HG03196 (cell line): ENCODE measurements at regions not wholly inside any gene's neighbourhood (a gene's known extent, or its start where the extent isn't known, plus 50 kb on each side); places are given as distances from the start of the nearest gene placed in this dataset.
"Not testable (repeated sequence)": the region's sequence is repeated elsewhere in the genome, so short reads cannot be mapped to it uniquely, and the experiment has no call there.

Experiments used
- ATAC-seq: cut with Tn5 transposase; IDR thresholded peaks from one replicate; pipeline ENCODE4 v1.9.1; 2021; ENCODE audit not compliant: unreplicated experiment

DNA sequence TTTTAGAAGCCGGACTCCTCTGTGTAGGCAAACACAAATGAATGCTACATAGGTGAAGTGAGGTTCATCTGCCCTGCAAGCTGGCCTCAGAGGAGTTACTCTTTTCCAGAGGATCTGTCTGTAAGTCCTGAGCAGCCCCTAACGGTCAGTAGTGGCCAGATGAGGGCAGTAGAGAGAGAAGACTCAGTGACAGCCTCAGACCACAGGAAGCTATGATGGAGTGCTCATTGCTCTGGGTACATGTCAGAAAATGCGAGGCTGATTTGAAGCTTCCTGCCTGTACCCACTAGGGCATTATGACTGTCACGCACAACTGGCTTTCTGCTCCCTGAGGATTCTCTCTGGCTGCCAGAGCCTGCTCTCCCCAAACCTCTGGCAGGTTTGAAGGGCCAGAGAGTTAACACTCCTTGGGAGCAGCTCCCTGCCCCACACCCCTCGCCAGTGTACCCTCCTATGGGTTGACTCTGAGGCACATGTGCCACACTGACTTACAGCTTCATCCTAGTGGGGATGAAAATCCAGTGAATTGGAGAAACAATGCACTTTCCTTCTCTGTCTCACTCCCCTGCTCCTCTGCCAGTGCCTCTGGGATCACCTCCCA, 141.5 kb downstream of the GABRG2 start:
- ATAC-seq = peak; percentile 91

DNA sequence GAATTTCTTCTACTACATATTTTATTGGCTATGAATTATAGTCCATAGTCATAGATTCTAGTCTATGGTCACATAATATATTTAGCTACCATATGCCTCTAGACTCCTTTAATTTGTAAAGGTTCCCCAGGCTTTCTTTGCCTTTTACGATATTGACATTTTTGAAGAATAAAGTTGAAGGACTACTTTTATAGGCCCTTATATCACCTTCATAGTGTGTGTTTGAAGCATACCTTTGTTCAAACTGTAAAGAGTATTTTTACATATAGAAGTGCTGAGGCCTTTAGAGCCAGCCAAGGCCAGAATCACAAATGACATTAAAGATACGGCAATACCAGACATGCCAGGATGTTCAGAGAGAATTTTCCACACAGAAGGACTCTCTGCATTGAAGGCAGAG, 147.0 kb downstream of the GABRG2 start:
- ATAC-seq = no peak

- ATAC-seq = no peak
These were observed 149.5 kb downstream of the GABRG2 start for GRCh38 chr5:162217037-162217436.

DNA sequence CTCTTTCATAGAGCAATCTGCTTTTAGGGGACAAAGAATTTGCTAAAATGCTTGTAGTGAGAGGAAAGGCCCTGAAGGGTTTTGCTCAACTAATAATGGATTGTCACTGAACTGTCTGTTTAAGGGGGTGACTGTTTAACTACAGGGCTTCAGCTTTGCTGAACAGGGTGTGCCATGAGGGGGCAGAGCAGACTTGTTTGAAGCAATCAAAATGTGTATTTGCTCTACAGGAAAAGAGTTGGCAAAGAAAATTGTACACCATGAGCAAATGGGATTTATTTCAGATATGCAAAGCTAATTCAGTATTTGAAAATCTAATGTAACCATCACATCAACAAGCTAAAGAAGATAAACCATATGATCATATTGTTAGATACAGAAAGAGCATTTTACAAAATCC, 154.3 kb downstream of the GABRG2 start:
- no peak for ATAC-seq

DNA sequence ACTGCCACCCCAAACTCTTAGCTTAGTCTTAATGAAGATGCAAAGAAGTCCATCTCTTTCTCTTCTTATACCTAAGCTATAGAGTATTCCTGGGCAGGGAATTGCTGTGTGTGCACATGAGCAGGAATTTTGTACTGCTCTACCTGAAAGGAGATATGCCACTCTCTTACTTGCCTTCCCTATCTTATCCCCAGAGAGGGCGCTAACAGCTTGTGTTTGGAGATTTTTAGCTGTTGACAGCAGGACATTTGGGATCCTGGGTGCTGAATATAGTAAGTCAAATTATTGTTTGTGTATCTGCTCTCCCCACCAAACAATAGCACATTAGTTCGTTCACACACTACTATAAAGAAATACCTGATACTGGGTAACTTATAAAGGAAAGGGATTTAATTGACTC, 159.5 kb downstream of the GABRG2 start:
- ATAC-seq = no peak

- ATAC-seq = no peak
These were observed 162.8 kb downstream of the GABRG2 start for GRCh38 chr5:162230348-162230747.

GRCh38 chr5:162231522-162231921, 163.9 kb downstream of the GABRG2 start:
- no peak for ATAC-seq

DNA sequence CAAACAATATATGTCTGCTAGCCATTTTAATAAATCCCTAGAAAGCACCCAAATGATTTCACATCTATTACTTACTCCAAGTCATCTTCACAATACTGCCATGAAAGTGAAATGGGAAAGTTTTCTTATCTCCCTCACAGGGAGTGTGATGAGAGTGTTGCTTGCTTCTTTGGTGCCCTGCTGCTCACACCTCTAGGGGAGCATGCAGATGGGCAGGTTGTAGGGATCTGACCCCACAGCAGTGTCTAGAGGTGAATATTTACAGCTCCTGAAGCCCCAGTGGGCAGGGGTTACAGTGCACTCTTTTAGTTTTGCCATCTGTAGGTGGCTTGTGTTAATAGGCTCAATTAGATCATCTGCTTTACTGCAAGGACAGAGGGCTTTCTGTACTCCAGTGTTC, 173.2 kb downstream of the GABRG2 start:
- ATAC-seq = no peak

GRCh38 chr5:162242416-162242815, 174.8 kb downstream of the GABRG2 start:
- ATAC-seq = no peak

GRCh38 chr5:162243651-162244050, 176.1 kb downstream of the GABRG2 start:
- no peak for ATAC-seq

DNA sequence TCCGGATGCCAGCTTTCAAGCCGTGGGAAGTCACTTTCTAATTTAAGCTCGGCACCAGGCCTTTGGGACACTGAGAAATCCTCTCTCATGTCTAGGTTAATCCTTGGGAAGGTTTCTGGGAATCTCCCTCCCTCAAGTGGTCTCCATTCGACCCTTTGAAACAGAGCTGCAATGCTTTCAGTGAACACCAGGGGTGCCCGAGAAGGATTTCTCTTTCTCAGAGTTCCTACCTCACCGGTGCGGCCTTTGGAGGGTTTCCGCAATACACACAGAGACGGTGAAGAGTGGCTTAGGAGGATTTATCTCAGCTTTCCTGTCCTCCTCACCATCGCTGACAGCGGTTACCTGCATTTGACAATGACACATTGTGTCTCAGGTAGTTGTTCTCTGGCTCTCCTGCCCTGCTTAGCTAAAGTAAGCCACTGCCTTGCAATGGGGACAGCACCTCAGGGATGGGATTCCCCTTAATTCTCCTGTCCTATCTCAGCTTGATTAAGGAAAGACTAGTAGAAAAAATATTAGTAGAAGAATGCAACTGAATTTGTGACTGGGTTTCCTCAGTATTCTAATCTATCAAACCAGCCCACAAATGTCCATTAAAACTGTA, 180.6 kb downstream of the GABRG2 start:
- no peak for ATAC-seq

DNA sequence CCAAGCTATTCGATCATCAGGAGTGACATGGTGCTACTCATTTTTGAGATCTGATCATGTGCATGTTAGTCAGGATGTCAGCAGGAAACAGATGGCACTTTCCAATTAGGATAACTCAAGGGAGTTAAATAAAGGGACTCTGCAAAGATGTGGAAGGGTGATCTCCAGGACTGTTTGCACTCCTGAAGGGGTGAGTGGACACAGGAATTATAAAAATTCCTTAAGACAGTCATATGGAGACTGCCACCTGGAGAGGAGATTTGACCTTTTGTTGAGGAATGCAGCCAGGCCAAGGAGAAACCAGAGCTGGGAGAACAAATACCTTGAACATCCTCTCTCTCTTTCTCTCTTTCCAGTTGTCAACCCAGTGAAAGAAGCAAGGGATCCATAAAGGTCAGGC, 189.1 kb downstream of the GABRG2 start:
- no peak for ATAC-seq

- peak; percentile 45 for ATAC-seq
These were observed 201.3 kb downstream of the GABRG2 start for GRCh38 chr5:162268694-162269481.

GRCh38 chr5:162272417-162272816, 204.8 kb downstream of the GABRG2 start:
- ATAC-seq = no peak

DNA sequence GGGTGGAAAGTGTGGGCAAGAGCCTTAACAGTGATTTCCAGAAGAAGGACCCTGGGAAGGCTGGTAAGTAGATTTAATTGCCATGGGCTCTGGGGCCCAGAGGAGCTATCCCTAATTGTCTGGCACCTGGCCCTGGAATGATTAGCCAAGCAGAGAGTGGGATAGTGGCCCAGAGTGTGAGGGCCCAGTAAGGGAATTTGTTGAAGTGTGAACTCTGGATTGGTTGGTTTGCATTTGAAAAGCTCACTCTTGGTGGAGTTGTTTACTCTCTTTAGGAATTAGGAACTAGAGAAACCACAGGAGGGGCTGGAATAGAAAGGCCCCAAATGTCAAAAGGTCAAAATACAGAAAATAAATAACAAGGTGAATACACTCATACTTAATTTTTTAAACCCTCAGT, 207.1 kb downstream of the GABRG2 start:
- ATAC-seq = no peak

GRCh38 chr5:162275387-162275786, 207.8 kb downstream of the GABRG2 start:
- ATAC-seq = not testable (repeated sequence)

DNA sequence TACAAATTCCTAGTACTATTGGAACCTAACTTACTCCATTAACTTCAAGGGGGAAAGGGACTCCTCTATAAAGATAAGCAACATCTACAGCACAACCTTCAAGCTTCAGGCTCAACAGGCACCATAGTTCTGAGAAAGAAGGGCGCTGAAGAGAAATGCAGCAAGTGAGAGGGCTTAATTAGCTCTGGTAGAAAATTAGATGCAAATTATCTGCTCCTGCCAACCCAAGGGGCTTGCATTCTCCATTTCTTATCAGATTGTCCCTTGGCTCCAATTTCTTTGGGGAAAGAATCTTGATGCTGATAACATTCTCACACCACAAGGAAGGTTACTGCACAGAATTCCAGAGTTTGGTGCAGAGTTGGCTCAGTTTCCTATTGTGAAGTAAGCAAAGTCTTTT, 214.6 kb downstream of the GABRG2 start:
- ATAC-seq = no peak

GRCh38 chr5:162283609-162284008, 216.0 kb downstream of the GABRG2 start:
- no peak for ATAC-seq

GRCh38 chr5:162288647-162289296, 221.2 kb downstream of the GABRG2 start:
- ATAC-seq = peak; percentile 69

- no peak for ATAC-seq
These were observed 221.9 kb downstream of the GABRG2 start for GRCh38 chr5:162289489-162289888.

- ATAC-seq = no peak
These were observed 232.2 kb downstream of the GABRG2 start for GRCh38 chr5:162299793-162300192.

DNA sequence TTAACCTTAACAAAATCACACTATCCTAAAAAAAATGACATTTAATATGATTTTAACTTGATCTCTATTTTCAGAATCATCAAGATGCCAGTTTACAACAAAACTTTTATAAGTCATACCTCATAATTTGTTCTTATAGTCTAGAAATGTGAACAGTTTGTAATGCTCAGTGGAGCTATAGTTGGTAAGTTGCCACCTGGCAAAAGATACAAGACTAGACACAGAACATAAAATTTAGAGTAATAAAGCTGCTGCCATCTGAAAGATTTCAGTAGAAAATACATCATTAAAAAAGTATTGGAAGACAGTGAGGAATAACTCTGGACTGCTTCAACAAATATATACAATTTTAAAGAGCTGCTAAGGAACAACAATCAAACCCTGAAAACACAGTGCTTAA, 233.8 kb downstream of the GABRG2 start:
- ATAC-seq = no peak
